22Rv1 (cell line): ENCODE measurements at regions not wholly inside any gene's neighbourhood (a gene's known extent, or its start where the extent isn't known, plus 50 kb on each side); places are given as distances from the start of the nearest gene placed in this dataset.

Experiments used
- H3K27ac ChIP-seq: fragments of 450-650 bp; 2 replicates; pipeline ENCODE4 v1.5.1; 2017
- ZFX ChIP-seq: fragments of 450-650 bp; IDR thresholded peaks from 2 replicates; pipeline ENCODE4 v1.6.1; 2017; ENCODE audit warnings: antibody characterized with exemption, borderline replicate concordance
- TF ChIP-seq, protein P1 (sequence below): fragments of 450-650 bp; IDR thresholded peaks from 2 replicates; pipeline ENCODE4 v1.5.1; 2017; ENCODE audit warnings: mild to moderate bottlenecking

DNA sequence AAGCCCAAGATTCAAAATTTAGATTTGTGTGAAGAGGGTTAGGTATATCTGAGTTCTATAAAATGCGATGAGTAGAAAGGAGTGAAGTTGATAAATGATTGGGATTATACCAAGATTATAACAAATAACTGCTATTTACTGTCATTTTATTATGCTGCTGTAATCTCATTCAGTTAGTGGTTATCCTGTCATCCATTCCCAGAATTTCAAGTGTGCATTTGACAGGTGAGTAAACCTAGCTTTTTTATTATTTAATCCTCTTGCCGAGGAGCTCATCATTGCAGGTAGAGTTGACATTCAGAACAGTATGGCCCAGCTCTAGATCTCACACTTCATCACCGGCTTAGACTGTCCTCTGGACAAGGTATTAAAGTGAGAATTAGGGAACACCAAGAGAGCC is 1146.2 kb downstream of the CDH11 start:
- no peak overlapping the region for H3K27ac ChIP-seq
- TF ChIP-seq, protein P1, sequence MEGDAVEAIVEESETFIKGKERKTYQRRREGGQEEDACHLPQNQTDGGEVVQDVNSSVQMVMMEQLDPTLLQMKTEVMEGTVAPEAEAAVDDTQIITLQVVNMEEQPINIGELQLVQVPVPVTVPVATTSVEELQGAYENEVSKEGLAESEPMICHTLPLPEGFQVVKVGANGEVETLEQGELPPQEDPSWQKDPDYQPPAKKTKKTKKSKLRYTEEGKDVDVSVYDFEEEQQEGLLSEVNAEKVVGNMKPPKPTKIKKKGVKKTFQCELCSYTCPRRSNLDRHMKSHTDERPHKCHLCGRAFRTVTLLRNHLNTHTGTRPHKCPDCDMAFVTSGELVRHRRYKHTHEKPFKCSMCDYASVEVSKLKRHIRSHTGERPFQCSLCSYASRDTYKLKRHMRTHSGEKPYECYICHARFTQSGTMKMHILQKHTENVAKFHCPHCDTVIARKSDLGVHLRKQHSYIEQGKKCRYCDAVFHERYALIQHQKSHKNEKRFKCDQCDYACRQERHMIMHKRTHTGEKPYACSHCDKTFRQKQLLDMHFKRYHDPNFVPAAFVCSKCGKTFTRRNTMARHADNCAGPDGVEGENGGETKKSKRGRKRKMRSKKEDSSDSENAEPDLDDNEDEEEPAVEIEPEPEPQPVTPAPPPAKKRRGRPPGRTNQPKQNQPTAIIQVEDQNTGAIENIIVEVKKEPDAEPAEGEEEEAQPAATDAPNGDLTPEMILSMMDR: no peak
- TF ChIP-seq ZFX: no peak

DNA sequence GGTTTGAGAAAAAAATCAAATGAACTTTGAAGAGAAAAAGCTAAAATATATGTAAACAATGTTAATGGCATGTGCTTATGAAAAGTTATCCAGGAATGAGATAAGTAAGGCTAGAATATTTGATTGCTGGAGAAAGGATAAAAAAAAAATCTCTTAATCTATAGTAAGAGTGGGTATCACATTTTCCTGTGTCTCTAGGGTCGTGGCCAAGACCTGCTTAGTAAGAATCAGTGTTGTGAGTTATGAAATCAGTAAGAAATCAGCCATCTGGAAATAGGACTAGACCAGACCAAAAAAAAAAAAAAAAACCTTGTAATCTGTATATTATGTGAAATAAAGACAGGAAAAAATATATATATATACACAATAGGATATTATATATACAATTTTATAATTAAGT is 1153.9 kb downstream of the CDH11 start:
- TF ChIP-seq ZFX: no peak
- TF ChIP-seq, protein P1: no peak
- no peak overlapping the region for H3K27ac ChIP-seq

DNA sequence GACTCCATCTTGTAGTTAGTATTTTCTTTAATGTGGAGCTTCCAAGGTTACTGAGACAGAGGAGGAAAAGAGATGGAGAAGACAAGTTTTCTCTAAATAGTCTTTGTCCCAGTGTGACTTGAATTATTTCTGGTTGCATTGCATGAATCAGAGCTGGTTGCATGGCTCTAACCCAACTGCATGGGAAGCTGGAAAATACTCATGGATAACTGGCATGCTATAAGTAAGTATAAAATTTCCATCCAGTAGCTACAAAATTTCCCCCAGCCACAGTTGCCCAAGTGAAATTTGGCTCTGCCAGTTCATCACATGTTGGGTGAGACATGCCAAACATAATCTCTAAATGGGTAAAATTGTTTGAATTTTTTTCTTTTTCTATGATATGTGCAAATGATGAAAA is 1161.5 kb downstream of the CDH11 start:
- H3K27ac ChIP-seq: no peak overlapping the region
- TF ChIP-seq, protein P1: no peak
- TF ChIP-seq ZFX: no peak

DNA sequence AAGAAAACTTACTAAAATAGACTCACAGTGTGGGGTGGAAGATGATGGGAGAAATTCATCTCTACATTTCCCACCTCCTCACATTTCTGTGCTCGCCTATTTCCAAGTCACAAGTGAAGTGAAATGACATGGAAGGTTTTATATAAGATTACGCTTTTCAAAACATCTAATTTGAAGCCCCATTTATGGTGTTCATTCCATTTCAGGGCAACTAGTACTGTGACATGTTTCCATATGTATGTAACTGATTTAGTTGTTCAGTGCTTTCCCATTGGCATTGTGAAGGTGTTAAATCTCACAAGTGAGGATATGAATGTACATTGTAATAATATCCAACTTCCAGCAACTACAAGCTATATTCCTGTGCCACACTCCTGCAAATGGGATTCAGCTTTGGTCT is 1174.8 kb downstream of the CDH11 start:
- TF ChIP-seq, protein P1: no peak
- no peak for TF ChIP-seq ZFX
- H3K27ac ChIP-seq: no peak overlapping the region

DNA sequence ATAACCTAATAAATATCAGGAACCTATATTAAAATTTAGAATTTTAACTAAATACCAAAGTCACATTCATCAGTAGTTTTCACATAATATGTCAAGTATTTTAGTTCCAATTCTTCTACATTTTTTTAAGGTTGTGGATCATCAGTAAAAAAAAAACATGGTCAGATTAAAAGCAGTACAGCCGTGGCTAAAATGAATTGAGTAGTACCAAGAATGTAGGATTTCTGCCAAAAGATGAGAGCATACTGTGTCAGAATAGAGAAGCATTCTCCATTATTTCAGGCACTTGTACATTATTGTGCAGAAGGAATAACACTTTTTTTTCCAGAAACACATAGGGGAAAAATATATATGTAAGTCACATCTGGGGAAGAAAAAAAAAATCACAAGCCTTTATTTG is 1176.1 kb downstream of the CDH11 start:
- no peak overlapping the region for H3K27ac ChIP-seq
- no peak for TF ChIP-seq ZFX
- TF ChIP-seq, protein P1: no peak

DNA sequence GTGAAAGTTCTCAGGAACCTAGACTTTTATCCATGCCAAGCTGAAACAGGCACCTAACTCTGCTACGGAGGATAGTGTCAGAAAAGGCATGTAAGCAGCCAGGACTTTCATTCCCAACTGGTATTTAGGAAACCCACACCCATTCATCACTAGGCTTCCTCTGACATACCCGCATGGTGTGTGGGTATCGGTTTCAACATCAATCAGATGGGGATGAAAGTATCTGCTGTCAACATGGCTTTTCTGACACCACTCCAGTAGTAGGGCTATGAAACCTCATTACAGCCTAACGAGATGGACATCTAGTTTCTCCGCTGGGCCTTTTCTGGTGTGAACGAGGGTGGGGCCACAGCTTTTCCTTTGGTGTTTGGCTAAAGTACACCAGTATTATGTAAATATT is 1178.3 kb downstream of the CDH11 start:
- H3K27ac ChIP-seq: no peak overlapping the region
- TF ChIP-seq ZFX: no peak
- TF ChIP-seq, protein P1: no peak

DNA sequence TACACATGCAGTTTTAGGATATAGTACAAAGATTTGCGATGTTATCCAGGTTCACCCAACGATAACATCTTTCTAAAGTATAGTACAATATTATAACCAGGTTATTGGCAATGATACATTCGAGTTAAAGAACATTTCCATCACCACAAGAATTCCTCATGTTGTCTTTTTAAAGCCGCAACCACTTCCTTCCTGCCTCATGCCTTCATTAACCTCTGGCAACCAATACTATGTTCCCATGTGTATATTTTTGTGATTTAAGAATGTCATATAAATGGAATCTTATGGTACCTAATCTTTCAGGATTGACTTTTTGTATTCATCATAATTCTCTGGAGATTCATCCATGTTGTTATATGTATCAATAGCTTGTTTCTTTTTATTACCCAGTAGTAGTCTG is 1183.2 kb downstream of the CDH11 start:
- H3K27ac ChIP-seq: no peak overlapping the region
- no peak for TF ChIP-seq ZFX
- TF ChIP-seq, protein P1: no peak
